Spleen (tissue), 11 donors: ENCODE measurements at regions not wholly inside any gene's neighbourhood (a gene's known extent, or its start where the extent isn't known, plus 50 kb on each side); places are given as distances from the start of the nearest gene placed in this dataset.

Experiments
- DNase-seq: peaks from one replicate; pipeline ENCODE4 v3.0.0-alpha.2; 2020
- H3K27ac ChIP-seq, 8 donors: fragments of 200-600 bp; sonication (generic) in 7 of 8; 1 replicate in 4 of 8; 2 replicates in 4 of 8; pipeline versions ENCODE4 v1.5.0 to v1.8.0; 2016 to 2021; ENCODE audit warnings: inconsistent platforms in 4 of 8, mild to moderate bottlenecking in 4 of 8, moderate library complexity in 1 of 8
- H3K27me3 ChIP-seq, 7 donors: fragments of 200-600 bp; sonication (generic) in 6 of 7; replicated peaks in 1 of 7; 1 replicate in 4 of 7; 2 replicates in 3 of 7; pipeline versions ENCODE4 v1.5.0 to v1.8.0; 2016 to 2021; ENCODE audit warnings: inconsistent platforms in 3 of 7, mild to moderate bottlenecking in 1 of 7
- H3K36me3 ChIP-seq, 6 donors: fragments of 200-600 bp; sonication (generic) in 5 of 6; 1 replicate in 4 of 6; 2 replicates in 2 of 6; pipeline versions ENCODE4 v1.5.0 to v1.8.0; 2016 to 2021; ENCODE audit warnings: inconsistent platforms in 2 of 6
- H3K4me1 ChIP-seq, 6 donors: fragments of 200-600 bp; sonication (generic) in 5 of 6; 1 replicate in 3 of 6; 2 replicates in 3 of 6; pipeline versions ENCODE4 v1.5.0 to v1.8.0; 2016 to 2021; ENCODE audit warnings: inconsistent platforms in 3 of 6
- H3K4me3 ChIP-seq, 8 donors: fragments of 200-600 bp; sonication (generic) in 7 of 8; 1 replicate in 4 of 8; 2 replicates in 4 of 8; pipeline versions ENCODE4 v1.5.0 to v1.8.0; 2016 to 2021; ENCODE audit warnings: inconsistent platforms in 4 of 8, mild to moderate bottlenecking in 4 of 8, moderate library complexity in 2 of 8
- H3K9me3 ChIP-seq, 8 donors: fragments of 200-600 bp; sonication (generic) in 7 of 8; 1 replicate in 4 of 8; 2 replicates in 4 of 8; pipeline versions ENCODE4 v1.5.0 to v1.8.0; 2016 to 2021; ENCODE audit warnings: inconsistent platforms in 4 of 8
- POLR2A ChIP-seq, 3 donors: fragments of 450-650 bp; IDR thresholded peaks; one replicate each; pipeline ENCODE4 v1.5.1; 2017; ENCODE audit warnings: antibody characterized with exemption in 3 of 3, mild to moderate bottlenecking in 1 of 3
- POLR2AphosphoS5 ChIP-seq, 3 donors: sonication (generic); formaldehyde crosslinking; IDR thresholded peaks; one replicate each; pipeline ENCODE4 v1.5.1; 2017; ENCODE audit warnings: antibody characterized with exemption in 3 of 3
- WGBS, 5 donors: extraction: QIAGEN DNeasy Blood & Tissue Kit in 3 of 5; methylation state at CpG; one replicate each; pipeline versions ENCODE4 v1.1.5 to v1.1.7; 2013 to 2018; 5-methylcytosine and 5-hydroxymethylcytosine counted together
- intact Hi-C: fragments of 100-400 bp; cut with DNase I; formaldehyde crosslinking; loops from one replicate; pipeline ENCODE4 v1.15.0; 2023; ENCODE audit warnings: low total_unique reads
- TF ChIP-seq, protein P1 (sequence below), 11 experiments: fragments of 200-600 bp in 7 of 11; fragments of 450-650 bp in 4 of 11; sonication (generic) in 4 of 11; IDR thresholded peaks in 8 of 11; conservative IDR thresholded peaks in 3 of 11; 1 replicate in 7 of 11; 2 replicates in 4 of 11; pipeline versions ENCODE4 v1.4.0 to v1.8.0; 2016 to 2021; ENCODE audit warnings: antibody characterized with exemption in 11 of 11, inconsistent platforms in 4 of 11, mild to moderate bottlenecking in 1 of 11
- donor health status: healthy with polysubstance abuse.
- donor health status: DM: no; HTN: no; CAD: no; lungs with moderate emphysema.
- donor health status: DM: no; HTN: no; CAD: no.
- donor health status: Bipolar disorder and iron deficiency.
- donor health status: healthy.
- donor health status: DM: no; HTN: no; CAD: no.
- donor health status: DM: yes; HTN: yes; CAD: no.

DNA sequence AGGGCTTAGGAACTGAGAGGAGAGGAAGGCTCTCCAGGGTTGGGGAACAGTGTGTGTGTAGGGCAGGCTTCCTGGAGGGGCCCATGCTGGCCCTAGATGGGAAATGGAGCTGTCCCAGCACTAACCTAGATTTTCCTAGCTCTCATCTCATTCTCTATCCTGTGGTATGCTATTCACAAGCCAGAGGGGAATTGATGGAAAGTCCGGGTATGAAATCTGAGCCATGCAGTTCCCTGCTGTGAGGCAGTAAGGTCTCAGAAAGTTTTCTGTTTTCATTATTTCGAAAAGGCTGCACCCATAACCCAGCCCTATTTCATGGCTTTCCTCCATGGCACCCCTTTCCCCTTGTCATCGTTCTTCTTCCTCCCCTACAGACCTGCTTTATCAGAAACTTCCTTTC, 220.3 kb downstream of the RPS24 start:
- Histone ChIP-seq H3K36me3 (no peaks in the 10 kb centered on the region), H3K4me3 (no peak overlapping the region), H3K9me3 (no peaks in the 10 kb centered on the region), H3K27me3 (no peaks in the 10 kb centered on the region), H3K4me1 (peaks cover 0 to 44% (median 22%) of the 10 kb centered on the region in 6 donors), H3K27ac (no peak overlapping the region)
- intact Hi-C loops, result no loop called here
- no peak for DNase-seq
- 70 to 78% (median 71%) methylated on average over 3 of the region's 3 CpGs for WGBS, 5 donors
- TF ChIP-seq, protein P1, sequence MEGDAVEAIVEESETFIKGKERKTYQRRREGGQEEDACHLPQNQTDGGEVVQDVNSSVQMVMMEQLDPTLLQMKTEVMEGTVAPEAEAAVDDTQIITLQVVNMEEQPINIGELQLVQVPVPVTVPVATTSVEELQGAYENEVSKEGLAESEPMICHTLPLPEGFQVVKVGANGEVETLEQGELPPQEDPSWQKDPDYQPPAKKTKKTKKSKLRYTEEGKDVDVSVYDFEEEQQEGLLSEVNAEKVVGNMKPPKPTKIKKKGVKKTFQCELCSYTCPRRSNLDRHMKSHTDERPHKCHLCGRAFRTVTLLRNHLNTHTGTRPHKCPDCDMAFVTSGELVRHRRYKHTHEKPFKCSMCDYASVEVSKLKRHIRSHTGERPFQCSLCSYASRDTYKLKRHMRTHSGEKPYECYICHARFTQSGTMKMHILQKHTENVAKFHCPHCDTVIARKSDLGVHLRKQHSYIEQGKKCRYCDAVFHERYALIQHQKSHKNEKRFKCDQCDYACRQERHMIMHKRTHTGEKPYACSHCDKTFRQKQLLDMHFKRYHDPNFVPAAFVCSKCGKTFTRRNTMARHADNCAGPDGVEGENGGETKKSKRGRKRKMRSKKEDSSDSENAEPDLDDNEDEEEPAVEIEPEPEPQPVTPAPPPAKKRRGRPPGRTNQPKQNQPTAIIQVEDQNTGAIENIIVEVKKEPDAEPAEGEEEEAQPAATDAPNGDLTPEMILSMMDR (IDR thresholded peaks at IDR 0.05 in 8 of 11, conservative IDR thresholded peaks at IDR 0.05 in 3 of 11), result no peak
- TF ChIP-seq POLR2AphosphoS5 (IDR thresholded peaks at IDR 0.05), result no peak
- TF ChIP-seq POLR2A (IDR thresholded peaks at IDR 0.05), result no peak

DNA sequence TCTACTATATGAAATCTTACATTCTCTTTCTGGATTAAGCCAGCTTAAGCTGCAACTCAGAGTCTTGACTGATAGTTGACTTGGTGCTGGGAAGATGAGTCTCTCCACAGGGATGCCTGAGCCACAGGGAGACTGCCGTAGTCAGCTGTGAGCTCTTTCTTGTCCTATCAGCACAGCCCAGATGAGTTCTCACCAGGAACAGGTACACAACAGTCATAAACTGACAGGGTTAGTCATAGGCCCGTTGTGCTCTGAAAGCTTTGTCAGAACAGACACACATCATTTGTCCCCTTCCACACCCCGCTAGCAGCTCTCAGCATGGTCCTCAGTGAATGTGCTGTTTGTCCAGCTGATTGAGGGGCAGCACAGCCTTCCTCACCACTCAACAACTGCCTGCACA, 221.6 kb downstream of the RPS24 start:
- intact Hi-C loops, result no loop called here
- Histone ChIP-seq H3K4me1 (peaks cover 0 to 38% (median 17%) of the 10 kb centered on the region in 6 donors), H3K36me3 (no peaks in the 10 kb centered on the region), H3K27me3 (no peaks in the 10 kb centered on the region), H3K27ac (peak overlapping the region in 3 of 8 donors; percentile 72 to 83 (median 77)), H3K4me3 (no peak overlapping the region), H3K9me3 (no peaks in the 10 kb centered on the region)
- WGBS, 5 donors, result 82 to 92% (median 87%) methylated on average over 3 of the region's 3 CpGs
- DNase-seq, result no peak
- TF ChIP-seq POLR2AphosphoS5 (IDR thresholded peaks at IDR 0.05), result no peak
- TF ChIP-seq, protein P1 (IDR thresholded peaks at IDR 0.05 in 8 of 11, conservative IDR thresholded peaks at IDR 0.05 in 3 of 11), result no peak
- no peak for TF ChIP-seq POLR2A (IDR thresholded peaks at IDR 0.05)

DNA sequence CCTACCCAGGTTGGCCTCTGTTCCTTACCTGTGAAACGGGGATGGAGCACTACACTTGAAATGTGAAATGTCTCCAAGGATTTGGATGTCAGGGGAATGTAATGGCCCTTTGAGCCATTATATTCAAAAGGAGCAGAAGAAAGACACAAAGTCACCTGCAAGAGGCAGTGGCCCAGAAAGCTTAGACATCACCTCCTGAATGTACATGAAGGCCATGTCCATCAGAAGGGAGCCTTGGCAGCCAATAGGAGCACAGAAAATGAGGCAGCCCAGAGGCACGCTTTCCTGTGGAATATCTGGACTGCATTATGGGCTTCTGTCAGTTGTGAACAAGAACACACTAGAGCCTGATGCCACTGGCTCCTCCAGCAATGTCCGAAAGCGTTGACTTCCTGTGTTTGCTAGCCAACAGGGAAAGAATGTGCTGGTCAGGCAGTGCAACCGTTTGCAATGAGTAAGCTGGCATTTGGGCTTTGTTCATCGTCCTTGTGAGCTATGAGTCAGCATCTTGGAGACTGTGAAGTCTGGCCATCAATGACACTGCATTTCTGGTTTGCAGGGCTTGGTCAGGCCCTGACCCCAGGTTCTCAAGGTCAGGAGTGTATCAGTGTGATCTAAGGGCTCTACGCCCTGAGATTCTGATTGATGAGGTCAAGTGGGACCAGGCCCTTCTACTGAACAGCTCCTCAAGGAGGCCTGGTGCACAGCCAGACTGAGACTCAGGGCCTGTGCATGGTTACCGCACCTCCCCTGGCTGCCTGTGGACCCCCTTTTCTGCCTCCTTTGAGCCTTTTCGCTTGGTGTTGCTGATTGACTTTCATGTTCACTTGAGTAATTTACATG, 222.4 kb downstream of the RPS24 start:
- no peaks in the 10 kb centered on the region for H3K9me3 ChIP-seq
- WGBS, 5 donors, result 47 to 76% (median 52%) methylated on average over 6 to 9 of the region's 9 CpGs
- no peak overlapping the region for H3K4me3 ChIP-seq
- peak in 2 of 3 donors; percentile 34 to 85 for TF ChIP-seq POLR2AphosphoS5 (IDR thresholded peaks at IDR 0.05)
- TF ChIP-seq POLR2A (IDR thresholded peaks at IDR 0.05), result no peak
- no peaks in the 10 kb centered on the region for H3K36me3 ChIP-seq
- H3K27me3 ChIP-seq, result no peaks in the 10 kb centered on the region
- intact Hi-C loops, result no loop called here
- peak overlapping the region in 6 of 8 donors; percentile 36 to 83 (median 70) for H3K27ac ChIP-seq
- DNase-seq, result no peak
- peaks cover 0 to 30% (median 9%) of the 10 kb centered on the region in 6 donors for H3K4me1 ChIP-seq

DNA sequence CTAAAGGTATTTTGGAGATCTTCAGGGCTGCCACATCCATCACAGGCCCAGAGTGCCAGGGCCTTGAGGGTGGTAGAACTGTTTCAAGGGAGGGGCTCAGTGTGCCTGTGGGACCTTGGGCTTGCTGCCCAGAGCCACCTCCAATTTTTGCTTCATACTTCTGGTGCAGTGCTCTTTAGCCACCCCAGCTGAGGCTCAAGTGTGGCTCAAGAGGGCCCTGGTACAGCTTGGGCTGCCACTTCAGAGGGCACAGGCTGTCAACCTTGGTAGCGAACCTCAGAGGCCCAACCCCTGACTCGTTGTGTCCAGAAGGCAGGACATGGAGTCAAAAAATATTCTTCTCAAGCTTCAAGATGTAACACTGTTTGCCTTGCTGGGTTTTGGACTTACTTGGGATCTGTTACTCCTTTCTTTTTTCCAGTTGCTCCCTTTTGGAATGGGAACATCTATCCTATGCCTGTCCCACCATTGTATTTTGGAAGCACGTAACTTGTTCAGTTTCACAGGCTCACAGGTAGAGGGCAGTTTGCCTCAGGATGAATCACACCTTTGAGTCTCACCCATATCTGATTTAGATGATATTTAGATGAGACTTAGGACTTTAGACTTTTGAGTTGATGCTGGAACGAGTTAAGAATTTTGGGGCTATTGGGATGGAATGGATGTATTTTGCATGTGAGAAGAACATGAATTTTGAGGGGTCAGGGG, 224.8 kb downstream of the RPS24 start:
- no peak overlapping the region for H3K4me3 ChIP-seq
- DNase-seq, result peak; percentile 45
- intact Hi-C loops, result no loop called here
- no peaks in the 10 kb centered on the region for H3K9me3 ChIP-seq
- H3K4me1 ChIP-seq, result peaks cover 0 to 29% (median 6%) of the 10 kb centered on the region in 6 donors
- 78 to 93% (median 87%) methylated on average over 4 of the region's 4 CpGs for WGBS, 5 donors
- H3K27me3 ChIP-seq, result no peaks in the 10 kb centered on the region
- peak overlapping the region in 2 of 8 donors; percentile 56 to 77 for H3K27ac ChIP-seq
- no peaks in the 10 kb centered on the region for H3K36me3 ChIP-seq
- TF ChIP-seq POLR2A (IDR thresholded peaks at IDR 0.05), result no peak
- TF ChIP-seq POLR2AphosphoS5 (IDR thresholded peaks at IDR 0.05), result no peak
- TF ChIP-seq, protein P1 (IDR thresholded peaks at IDR 0.05 in 8 of 11, conservative IDR thresholded peaks at IDR 0.05 in 3 of 11), result peak in 3 of 11 experiments; percentile 7 to 13 (median 12)
